H1 (cell line): ENCODE measurements at regions not wholly inside any gene's neighbourhood (a gene's known extent, or its start where the extent isn't known, plus 50 kb on each side); places are given as distances from the start of the nearest gene placed in this dataset.

Source experiments
- CTCF ChIA-PET: fragments of 300-600 bp; sonication (Branson Sonifier 250); formaldehyde crosslinking; loops from one replicate; lab custom pipeline; 2021; ENCODE audit not compliant: partially characterized antibody; lab: Charles Lee
- POLR2A ChIA-PET: fragments of 300-600 bp; sonication (Branson Sonifier 250); formaldehyde crosslinking; loops from one replicate; lab custom pipeline; 2021; ENCODE audit warnings: inconsistent platforms; ENCODE audit not compliant: partially characterized antibody; lab: Charles Lee
- DNase-seq, 2 experiments: peaks; one replicate each; pipeline versions ENCODE4 v3.0.0 to v3.0.0-alpha.2; 2010 to 2022; ENCODE audit warnings: low spot score in 2 of 2, low read depth in 1 of 2, mixed read lengths in 1 of 2
- FAIRE-seq: peaks from 2 replicates; lab custom pipeline; 2011; peaks lifted over from hg19 to GRCh38; lab: Jason Lieb, UNC
- H2AFZ ChIP-seq: 2 replicates; pipeline ENCODE4 v1.8.1; 2012; ENCODE audit warnings: low read length, inconsistent platforms
- H2AK5ac ChIP-seq: 2 replicates; pipeline ENCODE4 v1.6.1; 2013; ENCODE audit warnings: low read depth, low read length
- H2BK120ac ChIP-seq: replicated peaks from 2 replicates; pipeline ENCODE3; 2013; ENCODE audit warnings: low read depth, low read length, inconsistent platforms
- H2BK12ac ChIP-seq: 2 replicates; pipeline ENCODE4 v1.6.1; 2013; ENCODE audit warnings: low read depth, low read length
- H2BK15ac ChIP-seq: 2 replicates; pipeline ENCODE4 v1.6.1; 2013; ENCODE audit warnings: low read length
- H2BK20ac ChIP-seq: 2 replicates; pipeline ENCODE4 v1.6.1; 2013; ENCODE audit warnings: low read length
- H2BK5ac ChIP-seq: 2 replicates; pipeline ENCODE4 v1.6.1; 2013; ENCODE audit warnings: low read depth, low read length
- H3K14ac ChIP-seq: 2 replicates; pipeline ENCODE4 v1.6.1; 2013; ENCODE audit warnings: inconsistent platforms; ENCODE audit not compliant: insufficient read length
- H3K18ac ChIP-seq: 2 replicates; pipeline ENCODE4 v1.6.1; 2013; ENCODE audit warnings: low read length; ENCODE audit errors: extremely low read depth
- H3K23ac ChIP-seq: 2 replicates; pipeline ENCODE4 v1.6.1; 2013; ENCODE audit warnings: inconsistent platforms; ENCODE audit not compliant: insufficient read length
- H3K23me2 ChIP-seq: 2 replicates; pipeline ENCODE4 v1.6.1; 2013; ENCODE audit warnings: low read depth, low read length
- H3K27ac ChIP-seq: 2 replicates; pipeline ENCODE4 v1.6.1; 2011; ENCODE audit warnings: low read depth, low read length, inconsistent platforms
- H3K27me3 ChIP-seq, 4 experiments: replicated peaks in 1 of 4; 1 replicate in 1 of 4; 2 replicates in 3 of 4; pipeline versions ENCODE4 v1.6.1 to v1.8.1; 2011 to 2013; ENCODE audit warnings: low read length in 3 of 4, mild to moderate bottlenecking in 3 of 4, inconsistent platforms in 2 of 4, mixed read lengths in 2 of 4, moderate library complexity in 1 of 4; ENCODE audit not compliant: control insufficient read depth in 3 of 4, insufficient read depth in 3 of 4; ENCODE audit errors: extremely low read depth in 1 of 4
- H3K36me3 ChIP-seq, 4 experiments: 2 replicates each; pipeline versions ENCODE4 v1.6.1 to v1.8.1; 2011 to 2013; ENCODE audit warnings: mild to moderate bottlenecking in 4 of 4, low read length in 3 of 4, moderate library complexity in 2 of 4, control low read depth in 1 of 4, inconsistent platforms in 1 of 4; ENCODE audit not compliant: insufficient read depth in 4 of 4, control insufficient read depth in 2 of 4
- H3K4ac ChIP-seq: replicated peaks from 2 replicates; pipeline ENCODE3; 2013; ENCODE audit warnings: low read length, low read depth, mixed read lengths, inconsistent platforms; ENCODE audit not compliant: insufficient read length
- H3K4me1 ChIP-seq, 4 experiments: replicated peaks in 1 of 4; 1 replicate in 1 of 4; 2 replicates in 3 of 4; pipeline versions ENCODE4 v1.6.1 to v1.8.1; 2011 to 2013; ENCODE audit warnings: low read length in 3 of 4, inconsistent platforms in 2 of 4, mixed read lengths in 1 of 4; ENCODE audit not compliant: insufficient read depth in 4 of 4, control insufficient read depth in 3 of 4
- H3K4me2 ChIP-seq, 2 experiments: 2 replicates each; pipeline versions ENCODE4 v1.6.1 to v1.8.1; 2011 to 2013; ENCODE audit warnings: low read depth in 2 of 2, low read length in 2 of 2, control low read depth in 1 of 2, inconsistent platforms in 1 of 2, mild to moderate bottlenecking in 1 of 2; ENCODE audit not compliant: insufficient read depth in 1 of 2
- H3K4me3 ChIP-seq, 4 experiments: fragments of 200-600, 300-600 bp in 1 of 4; sonication (generic), shearing (Covaris generic), sonication (Bioruptor Twin) in 1 of 4; 2 replicates each; pipeline versions ENCODE4 v1.5.1 to v1.8.1; 2011 to 2016; ENCODE audit warnings: low read length in 4 of 4, low read depth in 3 of 4, control low read depth in 2 of 4, inconsistent platforms in 2 of 4, mild to moderate bottlenecking in 2 of 4, mixed read lengths in 1 of 4, moderate library complexity in 1 of 4; ENCODE audit not compliant: insufficient read depth in 2 of 4; ENCODE audit errors: extremely low read depth in 1 of 4
- H3K56ac ChIP-seq: replicated peaks from 2 replicates; pipeline ENCODE3; 2013; ENCODE audit warnings: low read depth, mild to moderate bottlenecking, mixed read lengths, low read length, inconsistent platforms; ENCODE audit not compliant: insufficient read length
- H3K79me1 ChIP-seq: 2 replicates; pipeline ENCODE4 v1.6.1; 2013; ENCODE audit warnings: low read depth, low read length, control low read depth
- H3K79me2 ChIP-seq, 2 experiments: 2 replicates each; pipeline versions ENCODE4 v1.6.1 to v1.8.1; 2012 to 2013; ENCODE audit warnings: low read length in 2 of 2, mild to moderate bottlenecking in 2 of 2, inconsistent platforms in 1 of 2; ENCODE audit not compliant: insufficient read depth in 2 of 2, control insufficient read depth in 1 of 2
- H3K9ac ChIP-seq, 4 experiments: replicated peaks in 1 of 4; 1 replicate in 1 of 4; 2 replicates in 3 of 4; pipeline versions ENCODE4 v1.6.1 to v1.8.1; 2011 to 2013; ENCODE audit warnings: low read depth in 3 of 4, low read length in 3 of 4, control low read depth in 2 of 4, mild to moderate bottlenecking in 2 of 4, moderate library complexity in 2 of 4, inconsistent platforms in 1 of 4; ENCODE audit errors: extremely low read depth in 1 of 4
- H3K9me3 ChIP-seq, 2 experiments: 2 replicates each; pipeline versions ENCODE4 v1.6.1 to v1.8.1; 2012 to 2013; ENCODE audit warnings: mild to moderate bottlenecking in 2 of 2, moderate library complexity in 2 of 2, control low read depth in 1 of 2, inconsistent platforms in 1 of 2, low read depth in 1 of 2, low read length in 1 of 2, mixed read lengths in 1 of 2; ENCODE audit not compliant: insufficient read depth in 2 of 2
- H4K20me1 ChIP-seq, 2 experiments: replicated peaks in 1 of 2; 2 replicates each; pipeline versions ENCODE3 to v1.8.1; 2011 to 2013; ENCODE audit warnings: inconsistent platforms in 2 of 2, low read length in 2 of 2, mild to moderate bottlenecking in 1 of 2; ENCODE audit not compliant: insufficient read depth in 2 of 2, control insufficient read depth in 1 of 2
- H4K5ac ChIP-seq: 2 replicates; pipeline ENCODE4 v1.6.1; 2013; ENCODE audit warnings: low read length, low read depth, mixed read lengths, inconsistent platforms; ENCODE audit not compliant: insufficient read length
- H4K8ac ChIP-seq: 2 replicates; pipeline ENCODE4 v1.8.0; 2013; ENCODE audit warnings: mild to moderate bottlenecking, moderate library complexity, low read length, inconsistent platforms; ENCODE audit not compliant: insufficient read depth; ENCODE audit errors: extremely low read depth
- H4K91ac ChIP-seq: replicated peaks from 2 replicates; pipeline ENCODE3; 2013; ENCODE audit warnings: low read length, mixed read lengths, inconsistent platforms; ENCODE audit not compliant: insufficient read length
- BRCA1 ChIP-seq: IDR thresholded peaks from 2 replicates; pipeline ENCODE4 v1.6.1; 2012; ENCODE audit warnings: low read depth, low read length, improper control_type of control experiment
- CBX8 ChIP-seq: fragments of 300-800, 300-1000 bp; sonication (generic); IDR thresholded peaks from 2 replicates; pipeline ENCODE4 v1.7.1; 2016; ENCODE audit warnings: low read depth, low read length, borderline replicate concordance
- CTBP2 ChIP-seq: IDR thresholded peaks from 2 replicates; pipeline ENCODE4 v1.7.0; 2011; ENCODE audit warnings: borderline replicate concordance, mild to moderate bottlenecking, moderate library complexity, mixed read lengths, low read length; ENCODE audit not compliant: insufficient read depth, insufficient read length
- EP300 ChIP-seq, 2 experiments: IDR thresholded peaks; 1 replicate in 1 of 2; 2 replicates in 1 of 2; pipeline ENCODE4 v1.6.1; 2011 to 2012; ENCODE audit warnings: low read depth in 2 of 2, low read length in 2 of 2, mild to moderate bottlenecking in 2 of 2, borderline replicate concordance in 1 of 2, inconsistent platforms in 1 of 2, moderate library complexity in 1 of 2
- GABPA ChIP-seq: IDR thresholded peaks from 2 replicates; pipeline ENCODE4 v1.6.1; 2011; ENCODE audit warnings: mild to moderate bottlenecking, low read length, moderate library complexity, borderline replicate concordance; ENCODE audit not compliant: insufficient read depth
- KDM5A ChIP-seq: fragments of 200-600 bp; IDR thresholded peaks from 2 replicates; pipeline ENCODE4 v1.7.1; 2012; ENCODE audit warnings: mild to moderate bottlenecking, low read length, inconsistent platforms, mixed read lengths
- MAFK ChIP-seq: IDR thresholded peaks from 2 replicates; pipeline ENCODE4 v1.6.1; 2012; ENCODE audit warnings: low read depth, mild to moderate bottlenecking, improper control_type of control experiment, low read length
- PHF8 ChIP-seq: fragments of 200-600 bp; sonication (generic); conservative IDR thresholded peaks from 2 replicates; pipeline ENCODE4 v1.7.1; 2012; ENCODE audit warnings: low read depth, mild to moderate bottlenecking, inconsistent platforms, low read length, moderate library complexity
- RFX5 ChIP-seq: IDR thresholded peaks from 2 replicates; pipeline ENCODE4 v1.6.1; 2011; ENCODE audit warnings: low read depth, low read length, improper control_type of control experiment, borderline replicate concordance
- SIRT6 ChIP-seq: IDR thresholded peaks from one replicate; pipeline ENCODE4 v1.7.1; 2012; ENCODE audit warnings: low read length, inconsistent platforms
- SP1 ChIP-seq: IDR thresholded peaks from 2 replicates; pipeline ENCODE4 v1.6.1; 2011; ENCODE audit warnings: low read depth, low read length
- SRF ChIP-seq: IDR thresholded peaks from 2 replicates; pipeline ENCODE4 v1.6.1; 2011; ENCODE audit warnings: mild to moderate bottlenecking, low read depth, low read length, moderate library complexity
- YY1 ChIP-seq: IDR thresholded peaks from 2 replicates; pipeline ENCODE4 v1.6.1; 2011; ENCODE audit warnings: low read depth, mild to moderate bottlenecking, low read length
- WGBS, 2 experiments: shearing (Covaris generic) in 1 of 2; methylation state at CpG; one replicate each; pipeline versions ENCODE4 v1.1.6 to v1.1.7; 2013 to 2015; ENCODE audit warnings: low lambda C conversion rate in 2 of 2, mixed read lengths in 2 of 2, inconsistent platforms in 1 of 2, low coverage in 1 of 2, missing lambda C conversion rate in 1 of 2; ENCODE audit not compliant: insufficient replicate concordance in 2 of 2, insufficient coverage in 1 of 2, insufficient read length in 1 of 2; ENCODE audit errors: extremely low coverage in 1 of 2, missing lambda C conversion rate in 1 of 2; 5-methylcytosine and 5-hydroxymethylcytosine counted together

- H4K8ac ChIP-seq = no peak overlapping the region
- DNase-seq = no peak
- H3K79me1 ChIP-seq = no peaks in the 10 kb centered on the region
- H3K56ac ChIP-seq = no peak overlapping the region
- H3K23ac ChIP-seq = no peak overlapping the region
- H2AK5ac ChIP-seq = no peak overlapping the region
- H3K23me2 ChIP-seq = no peaks in the 10 kb centered on the region
- H3K36me3 ChIP-seq = no peaks in the 10 kb centered on the region
- H4K91ac ChIP-seq = no peak overlapping the region
- POLR2A ChIA-PET = no interaction called here
- 92% methylated on average over 9 of the region's 9 CpGs; no CpG with 5 or more reads in 1 of the 2 experiments for WGBS, 2 experiments
- no peak overlapping the region for H4K5ac ChIP-seq
- no peak overlapping the region for H2BK5ac ChIP-seq
- H3K18ac ChIP-seq = no peak overlapping the region
- H3K4me1 ChIP-seq = no peaks in the 10 kb centered on the region
- no peak overlapping the region for H2AFZ ChIP-seq
- no peak overlapping the region for H3K4me3 ChIP-seq
- H2BK120ac ChIP-seq = no peak overlapping the region
- no peak overlapping the region for H2BK15ac ChIP-seq
- FAIRE-seq = no peak
- H3K27ac ChIP-seq = no peak overlapping the region
- CTCF ChIA-PET = interaction anchor here (0.6 kb wide), 1 partner anchor 228 kb away, joined by 3 read pairs; no protein-coding TSS in a partner anchor
- no peak overlapping the region for H3K4me2 ChIP-seq
- no peak overlapping the region for H2BK12ac ChIP-seq
- H3K79me2 ChIP-seq = no peaks in the 10 kb centered on the region
- no peaks in the 10 kb centered on the region; a peak in 1 of 7 replicates for H3K27me3 ChIP-seq
- H3K14ac ChIP-seq = no peak overlapping the region
- H3K9me3 ChIP-seq = no peaks in the 10 kb centered on the region; a peak in 1 of 4 replicates
- no peaks in the 10 kb centered on the region for H4K20me1 ChIP-seq
- H2BK20ac ChIP-seq = no peak overlapping the region
- no peak overlapping the region for H3K4ac ChIP-seq
- no peak overlapping the region for H3K9ac ChIP-seq
- TF ChIP-seq BRCA1 = no peak
- TF ChIP-seq KDM5A = no peak
- TF ChIP-seq CBX8 = no peak
- TF ChIP-seq SRF = no peak
- TF ChIP-seq CTBP2 = no peak
- TF ChIP-seq MAFK = no peak
- TF ChIP-seq EP300 (IDR thresholded peaks at IDR 0.05; ENCODE audit: borderline replicate concordance in 1 of 2, low read depth in 2 of 2, low read length in 2 of 2) = no peak
- TF ChIP-seq RFX5 = no peak
- TF ChIP-seq GABPA = no peak
- TF ChIP-seq SP1 = no peak
- TF ChIP-seq PHF8 = no peak
- TF ChIP-seq YY1 = no peak
- TF ChIP-seq SIRT6 = no peak
These were observed 452.7 kb downstream of the NUF2 start for GRCh38 chr1:163774401-163774945.
